ENCODE measurements at regions not wholly inside any gene's neighbourhood (a gene's known extent, or its start where the extent isn't known, plus 50 kb on each side); places are given as distances from the start of the nearest gene placed in this dataset.

DNA sequence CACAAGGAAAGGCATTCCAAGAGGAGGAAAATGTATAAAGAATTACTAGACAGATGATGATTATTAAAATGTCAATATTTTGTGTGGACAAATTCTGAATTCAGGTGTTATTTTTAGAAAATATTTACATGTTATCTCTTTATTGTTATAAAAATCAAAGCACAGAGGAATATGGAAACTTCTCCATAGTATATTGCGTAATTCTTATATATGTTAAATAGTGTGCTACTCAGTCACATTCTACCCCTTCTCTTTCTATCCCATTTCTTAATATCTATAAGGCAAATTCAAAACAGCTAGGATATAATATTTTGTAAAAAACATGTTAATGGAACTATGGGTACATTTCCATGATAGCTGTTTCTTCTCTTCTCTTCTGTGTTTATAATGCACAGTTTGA is 546.8 kb upstream of the FTMT start:
- TF ChIP-seq EZH2phosphoT487 (IDR thresholded peaks at IDR 0.05; ENCODE audit: borderline replicate concordance) (no peak), POLR2AphosphoS5 (IDR thresholded peaks at IDR 0.05; ENCODE audit: low read depth, low read length) (no peak), SRF (IDR thresholded peaks at IDR 0.05; ENCODE audit: low read depth) (no peak), CTCF (IDR thresholded peaks at IDR 0.05 in 2 of 3, conservative IDR thresholded peaks at IDR 0.05 in 1 of 3; ENCODE audit: borderline replicate concordance in 1 of 3, insufficient read depth in 1 of 3, low read depth in 2 of 3, low read length in 2 of 3) (no peak), SP1 (IDR thresholded peaks at IDR 0.05; ENCODE audit: low read depth) (no peak), EGR1 (IDR thresholded peaks at IDR 0.05; ENCODE audit: low read depth) (no peak), CBX3 (IDR thresholded peaks at IDR 0.05; ENCODE audit: low read depth) (no peak), YY1 (IDR thresholded peaks at IDR 0.05; ENCODE audit: extremely low read depth, insufficient replicate concordance, low read depth, low read length) (no peak), CEBPB (IDR thresholded peaks at IDR 0.05; ENCODE audit: low read depth) (no peak), RAD21 (IDR thresholded peaks at IDR 0.05; ENCODE audit: low read depth) (no peak), FOSL1 (IDR thresholded peaks at IDR 0.05; ENCODE audit: low read depth) (no peak)
- TF ChIP-seq, protein P1, sequence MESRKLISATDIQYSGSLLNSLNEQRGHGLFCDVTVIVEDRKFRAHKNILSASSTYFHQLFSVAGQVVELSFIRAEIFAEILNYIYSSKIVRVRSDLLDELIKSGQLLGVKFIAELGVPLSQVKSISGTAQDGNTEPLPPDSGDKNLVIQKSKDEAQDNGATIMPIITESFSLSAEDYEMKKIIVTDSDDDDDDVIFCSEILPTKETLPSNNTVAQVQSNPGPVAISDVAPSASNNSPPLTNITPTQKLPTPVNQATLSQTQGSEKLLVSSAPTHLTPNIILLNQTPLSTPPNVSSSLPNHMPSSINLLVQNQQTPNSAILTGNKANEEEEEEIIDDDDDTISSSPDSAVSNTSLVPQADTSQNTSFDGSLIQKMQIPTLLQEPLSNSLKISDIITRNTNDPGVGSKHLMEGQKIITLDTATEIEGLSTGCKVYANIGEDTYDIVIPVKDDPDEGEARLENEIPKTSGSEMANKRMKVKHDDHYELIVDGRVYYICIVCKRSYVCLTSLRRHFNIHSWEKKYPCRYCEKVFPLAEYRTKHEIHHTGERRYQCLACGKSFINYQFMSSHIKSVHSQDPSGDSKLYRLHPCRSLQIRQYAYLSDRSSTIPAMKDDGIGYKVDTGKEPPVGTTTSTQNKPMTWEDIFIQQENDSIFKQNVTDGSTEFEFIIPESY (IDR thresholded peaks at IDR 0.05; ENCODE audit: extremely low read depth, insufficient replicate concordance, low read length) = no peak
- Histone ChIP-seq H3K36me3 (ENCODE audit: control insufficient read depth in 1 of 2, insufficient read depth in 2 of 2, low read length in 2 of 2) (no peaks in the 10 kb centered on the region), H3K9ac (ENCODE audit: low read length) (no peak overlapping the region), H3K9me3 (ENCODE audit: control insufficient read depth in 1 of 2, insufficient read depth in 1 of 2, low read depth in 1 of 2, low read length in 2 of 2) (no peaks in the 10 kb centered on the region), H3K79me2 (ENCODE audit: insufficient read depth, low read length) (no peaks in the 10 kb centered on the region), H4K20me1 (ENCODE audit: insufficient read depth) (no peaks in the 10 kb centered on the region), H3K9me2 (ENCODE audit: insufficient read depth) (no peaks in the 10 kb centered on the region), H3K4me1 (ENCODE audit: control insufficient read depth in 1 of 2, insufficient read depth in 2 of 2, low read length in 2 of 2) (no peaks in the 10 kb centered on the region), H3K27me3 (ENCODE audit: insufficient read depth, low read length) (no peaks in the 10 kb centered on the region), H3K4me2 (ENCODE audit: low read length) (no peak overlapping the region), H2AFZ (ENCODE audit: low read depth, low read length, poor library complexity, severe bottlenecking) (no peak overlapping the region), H3K27ac (ENCODE audit: low read depth, low read length) (no peak overlapping the region), H3K4me3 (replicated peaks in 1 of 2; ENCODE audit: low read depth in 1 of 2, low read length in 2 of 2) (no peak overlapping the region)
- intact Hi-C loops (cut with micrococcal nuclease) = no loop called here
- POLR2A ChIA-PET = no interaction called here
- RAD21 ChIA-PET (ENCODE audit: low non-redundant PET in 1 of 2, low total read pairs in 2 of 2, uncharacterized antibody in 2 of 2, unreplicated experiment in 2 of 2) = no interaction called here
- ATAC-seq (no peak), DNase-seq (ENCODE audit: low read depth, low spot score) (no peak)
- no TSS peak for BruUV-seq (replicated peaks)
- CTCF ChIA-PET = no interaction called here

Measured in HCT116 (cell line).